ENCODE measurements at regions not wholly inside any gene's neighbourhood (a gene's known extent, or its start where the extent isn't known, plus 50 kb on each side); places are given as distances from the start of the nearest gene placed in this dataset.
"Not testable (repeated sequence)": the region's sequence is repeated elsewhere in the genome, so short reads cannot be mapped to it uniquely, and the experiment has no call there.

DNA sequence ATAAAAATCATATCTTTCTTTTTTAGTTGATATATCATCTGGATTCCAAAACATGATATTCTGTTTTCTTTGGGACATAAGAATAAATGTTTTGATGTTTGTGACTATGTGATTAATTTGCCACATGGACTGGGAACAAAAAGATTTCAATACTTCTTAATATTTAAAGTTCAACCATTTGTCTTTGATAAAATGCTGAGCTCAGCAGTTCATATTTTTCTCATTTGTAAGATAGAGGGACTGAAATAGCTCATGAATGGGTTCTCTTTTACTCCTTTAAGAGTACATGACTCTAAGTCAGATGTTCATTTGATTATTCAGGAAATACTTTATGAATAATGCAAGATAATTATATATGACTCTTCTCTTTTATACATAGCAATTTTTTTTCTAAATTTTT, 205.9 kb upstream of the FAM47A start:
- intact Hi-C loops (cut with micrococcal nuclease; ENCODE audit: unreplicated experiment) = no loop called here
- H3K9me2 ChIP-seq (ENCODE audit: insufficient read depth, low read length) = no peaks in the 10 kb centered on the region
- no peaks in the 10 kb centered on the region for H3K36me3 ChIP-seq (ENCODE audit: insufficient read depth, low read length)
- H3K79me2 ChIP-seq (ENCODE audit: insufficient read depth, low read depth, low read length) = no peaks in the 10 kb centered on the region
- no peaks in the 10 kb centered on the region for H4K20me1 ChIP-seq (ENCODE audit: insufficient read depth, low read length)
- H2AFZ ChIP-seq (ENCODE audit: low read length) = no peak overlapping the region
- H3K9me3 ChIP-seq (ENCODE audit: low read length) = no peaks in the 10 kb centered on the region
- DNase-seq (ENCODE audit: low spot score) = no peak
- no peak overlapping the region for H3K27ac ChIP-seq (ENCODE audit: low read depth, low read length, poor library complexity, severe bottlenecking)
- no peak overlapping the region for H3K4me3 ChIP-seq (ENCODE audit: low read depth, low read length, poor library complexity, severe bottlenecking)
- POLR2A ChIA-PET = no interaction called here
- no peak for TF ChIP-seq EZH2phosphoT487 (IDR thresholded peaks at IDR 0.05; ENCODE audit: borderline replicate concordance, low read depth, low read length)
- TF ChIP-seq, protein P1, sequence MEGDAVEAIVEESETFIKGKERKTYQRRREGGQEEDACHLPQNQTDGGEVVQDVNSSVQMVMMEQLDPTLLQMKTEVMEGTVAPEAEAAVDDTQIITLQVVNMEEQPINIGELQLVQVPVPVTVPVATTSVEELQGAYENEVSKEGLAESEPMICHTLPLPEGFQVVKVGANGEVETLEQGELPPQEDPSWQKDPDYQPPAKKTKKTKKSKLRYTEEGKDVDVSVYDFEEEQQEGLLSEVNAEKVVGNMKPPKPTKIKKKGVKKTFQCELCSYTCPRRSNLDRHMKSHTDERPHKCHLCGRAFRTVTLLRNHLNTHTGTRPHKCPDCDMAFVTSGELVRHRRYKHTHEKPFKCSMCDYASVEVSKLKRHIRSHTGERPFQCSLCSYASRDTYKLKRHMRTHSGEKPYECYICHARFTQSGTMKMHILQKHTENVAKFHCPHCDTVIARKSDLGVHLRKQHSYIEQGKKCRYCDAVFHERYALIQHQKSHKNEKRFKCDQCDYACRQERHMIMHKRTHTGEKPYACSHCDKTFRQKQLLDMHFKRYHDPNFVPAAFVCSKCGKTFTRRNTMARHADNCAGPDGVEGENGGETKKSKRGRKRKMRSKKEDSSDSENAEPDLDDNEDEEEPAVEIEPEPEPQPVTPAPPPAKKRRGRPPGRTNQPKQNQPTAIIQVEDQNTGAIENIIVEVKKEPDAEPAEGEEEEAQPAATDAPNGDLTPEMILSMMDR (conservative IDR thresholded peaks at IDR 0.05; ENCODE audit: low read length) = no peak
- no peaks in the 10 kb centered on the region for H3K4me1 ChIP-seq (ENCODE audit: insufficient read depth, low read length, poor library complexity, severe bottlenecking)
- BruUV-seq (replicated peaks) = no TSS peak
- CTCF ChIA-PET (ENCODE audit: unreplicated experiment) = no interaction called here
- no peak overlapping the region for H3K4me2 ChIP-seq (ENCODE audit: low read length)

DNA sequence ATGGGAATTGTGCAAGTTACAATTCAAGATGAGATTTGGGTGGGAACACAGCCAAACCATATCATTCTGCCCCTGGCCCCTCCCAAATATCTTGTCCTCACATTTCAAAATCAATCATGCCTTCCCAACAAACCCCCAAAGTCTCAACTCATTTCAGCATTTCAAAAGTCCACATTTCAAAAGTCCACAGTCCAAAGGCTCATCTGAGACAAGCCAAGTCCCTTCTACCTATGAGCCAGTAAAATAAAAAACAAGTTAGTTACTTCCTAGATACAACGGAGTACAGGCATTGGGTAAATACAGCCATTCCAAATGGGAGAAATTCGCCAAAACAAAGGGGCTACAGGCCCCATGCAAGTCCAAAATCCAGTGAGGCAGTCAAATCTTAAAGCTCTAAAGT, 203.3 kb upstream of the FAM47A start:
- POLR2A ChIA-PET = interaction anchor here (0.6 kb wide), 1 partner anchor 11 kb away, joined by 3 read pairs; no protein-coding TSS in a partner anchor

DNA sequence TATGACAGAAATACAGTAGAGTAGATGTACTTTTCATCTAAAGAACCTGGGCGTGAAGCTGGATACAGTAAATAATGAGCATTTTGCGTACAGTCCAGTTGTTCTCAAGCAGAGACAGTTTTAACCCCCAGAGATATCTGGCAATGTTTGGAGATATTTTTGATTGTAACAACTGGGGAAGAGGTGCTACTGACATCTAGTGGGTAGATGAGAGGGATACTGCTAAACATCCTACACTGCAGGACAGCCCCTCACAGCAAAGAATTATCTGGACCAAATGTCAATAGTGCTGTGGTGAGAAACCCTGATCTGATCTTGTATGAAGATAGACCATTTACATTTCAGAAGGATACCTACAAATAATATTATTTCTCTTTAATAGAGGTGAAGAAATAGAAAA, 200.2 kb upstream of the FAM47A start:
- Histone ChIP-seq H3K4me1 (ENCODE audit: insufficient read depth, low read length, poor library complexity, severe bottlenecking) (no peaks in the 10 kb centered on the region), H3K36me3 (ENCODE audit: insufficient read depth, low read length) (no peaks in the 10 kb centered on the region), H4K20me1 (ENCODE audit: insufficient read depth, low read length) (no peaks in the 10 kb centered on the region), H3K27ac (ENCODE audit: low read depth, low read length, poor library complexity, severe bottlenecking) (no peak overlapping the region), H2AFZ (ENCODE audit: low read length) (no peak overlapping the region), H3K9me3 (ENCODE audit: low read length) (no peaks in the 10 kb centered on the region), H3K4me2 (ENCODE audit: low read length) (no peak overlapping the region), H3K9me2 (ENCODE audit: insufficient read depth, low read length) (no peaks in the 10 kb centered on the region), H3K4me3 (ENCODE audit: low read depth, low read length, poor library complexity, severe bottlenecking) (no peak overlapping the region), H3K79me2 (ENCODE audit: insufficient read depth, low read depth, low read length) (no peaks in the 10 kb centered on the region)
- intact Hi-C loops (cut with micrococcal nuclease; ENCODE audit: unreplicated experiment) = no loop called here
- no TSS peak for BruUV-seq (replicated peaks)
- DNase-seq (ENCODE audit: low spot score) = no peak
- ChIA-PET POLR2A (no interaction called here), CTCF (ENCODE audit: unreplicated experiment) (no interaction called here)
- TF ChIP-seq, protein P1 (conservative IDR thresholded peaks at IDR 0.05; ENCODE audit: low read length) = peak; percentile 54; the same call in 1 of the 2 replicates
- no peak for TF ChIP-seq EZH2phosphoT487 (IDR thresholded peaks at IDR 0.05; ENCODE audit: borderline replicate concordance, low read depth, low read length)

More for the DNA sequence above, 203.3 kb upstream of the FAM47A start:
- H2AFZ ChIP-seq (ENCODE audit: low read length); H3K4me1 ChIP-seq (ENCODE audit: insufficient read depth, low read length, poor library complexity, severe bottlenecking); H3K4me2 ChIP-seq (ENCODE audit: low read length); CTCF ChIA-PET (ENCODE audit: unreplicated experiment); H3K79me2 ChIP-seq (ENCODE audit: insufficient read depth, low read depth, low read length); H3K9me2 ChIP-seq (ENCODE audit: insufficient read depth, low read length); DNase-seq (ENCODE audit: low spot score); intact Hi-C loops (cut with micrococcal nuclease; ENCODE audit: unreplicated experiment); BruUV-seq (replicated peaks); H3K27ac ChIP-seq (ENCODE audit: low read depth, low read length, poor library complexity, severe bottlenecking); H3K9me3 ChIP-seq (ENCODE audit: low read length); H4K20me1 ChIP-seq (ENCODE audit: insufficient read depth, low read length); H3K4me3 ChIP-seq (ENCODE audit: low read depth, low read length, poor library complexity, severe bottlenecking); H3K36me3 ChIP-seq (ENCODE audit: insufficient read depth, low read length): not testable (repeated sequence)

Measured in OCI-LY7 (cell line).